DND-41 (cell line): ENCODE measurements at regions not wholly inside any gene's neighbourhood (a gene's known extent, or its start where the extent isn't known, plus 50 kb on each side); places are given as distances from the start of the nearest gene placed in this dataset.

Experiments used
- ATAC-seq: fragments of 200-7000 bp; cut with Tn5 transposase; 3 replicates; pipeline ENCODE4 v1.9.1; 2021; ENCODE audit warnings: low read depth; ENCODE audit not compliant: insufficient read depth
- DNase-seq: peaks from one replicate; pipeline ENCODE4 v3.0.0-alpha.2; 2020
- H2AFZ ChIP-seq: 2 replicates; pipeline ENCODE4 v1.6.0; 2012; ENCODE audit warnings: low read depth, low read length
- H3K27ac ChIP-seq: 2 replicates; pipeline ENCODE4 v1.5.1; 2012; ENCODE audit warnings: low read length, inconsistent platforms
- H3K27me3 ChIP-seq: fragments of 200-600 bp; sonication (generic); 2 replicates; pipeline ENCODE4 v1.6.0; 2012; ENCODE audit warnings: low read length, mild to moderate bottlenecking, inconsistent platforms; ENCODE audit not compliant: insufficient read depth, poor library complexity
- H3K36me3 ChIP-seq: 2 replicates; pipeline ENCODE4 v1.5.1; 2012; ENCODE audit warnings: low read length, inconsistent platforms; ENCODE audit not compliant: insufficient read depth
- H3K4me1 ChIP-seq: 2 replicates; pipeline ENCODE4 v1.5.1; 2012; ENCODE audit warnings: mild to moderate bottlenecking, low read length; ENCODE audit not compliant: insufficient read depth
- H3K4me2 ChIP-seq: 2 replicates; pipeline ENCODE4 v1.6.0; 2012; ENCODE audit warnings: mild to moderate bottlenecking, moderate library complexity, low read length, inconsistent platforms; ENCODE audit not compliant: insufficient read depth
- H3K4me3 ChIP-seq, 2 experiments: fragments of 200-600 bp in 1 of 2; shearing (Covaris generic) in 1 of 2; 2 replicates each; pipeline ENCODE4 v1.5.1; 2012 to 2016; ENCODE audit warnings: inconsistent platforms in 2 of 2, low read length in 2 of 2, mild to moderate bottlenecking in 2 of 2, low read depth in 1 of 2, moderate library complexity in 1 of 2
- H3K79me2 ChIP-seq: 2 replicates; pipeline ENCODE4 v1.6.0; 2012; ENCODE audit warnings: low read length, inconsistent platforms; ENCODE audit not compliant: insufficient read depth
- H3K9ac ChIP-seq: 2 replicates; pipeline ENCODE4 v1.6.0; 2012; ENCODE audit warnings: low read depth, mild to moderate bottlenecking, inconsistent platforms, low read length, moderate library complexity
- H3K9me3 ChIP-seq: 2 replicates; pipeline ENCODE4 v1.5.1; 2012; ENCODE audit warnings: low read length, moderate library complexity, mild to moderate bottlenecking, inconsistent platforms; ENCODE audit not compliant: insufficient read depth, severe bottlenecking
- H4K20me1 ChIP-seq: 2 replicates; pipeline ENCODE4 v1.6.0; 2012; ENCODE audit warnings: low read length; ENCODE audit not compliant: insufficient read depth
- CTCF ChIP-seq: IDR thresholded peaks from 2 replicates; pipeline ENCODE4 v1.5.1; 2012; ENCODE audit warnings: borderline replicate concordance, low read length, moderate library complexity, mild to moderate bottlenecking; ENCODE audit not compliant: poor library complexity, severe bottlenecking; ENCODE audit errors: extremely low read depth
- EZH2 ChIP-seq: IDR thresholded peaks from 3 replicates; pipeline ENCODE4 v1.6.1; 2012; ENCODE audit warnings: borderline replicate concordance, low read depth, mild to moderate bottlenecking, moderate library complexity, low read length, inconsistent platforms; ENCODE audit not compliant: severe bottlenecking

- no peak for TF ChIP-seq EZH2
- no peak for TF ChIP-seq CTCF
- H3K79me2 ChIP-seq: no peaks in the 10 kb centered on the region
Measured at GRCh38 chr13:81473366-81473899, 1132.5 kb upstream of the SPRY2 start.

GRCh38 chr13:81458170-81458569, 1117.2 kb upstream of the SPRY2 start:
- TF ChIP-seq CTCF: no peak
- TF ChIP-seq EZH2: no peak
- ATAC-seq (no peak), DNase-seq (no peak)
- Histone ChIP-seq H3K4me2 (no peak overlapping the region), H3K79me2 (no peaks in the 10 kb centered on the region), H3K27ac (no peak overlapping the region), H3K4me3 (no peak overlapping the region), H3K9me3 (no peaks in the 10 kb centered on the region), H3K36me3 (no peaks in the 10 kb centered on the region), H2AFZ (no peak overlapping the region), H3K9ac (no peak overlapping the region), H4K20me1 (no peaks in the 10 kb centered on the region), H3K4me1 (no peaks in the 10 kb centered on the region), H3K27me3 (no peaks in the 10 kb centered on the region)

More at GRCh38 chr13:81473366-81473899, 1132.5 kb upstream of the SPRY2 start:
- Histone ChIP-seq H3K36me3 (no peaks in the 10 kb centered on the region), H4K20me1 (no peaks in the 10 kb centered on the region), H3K4me1 (no peaks in the 10 kb centered on the region), H3K9me3 (no peaks in the 10 kb centered on the region), H3K9ac (no peak overlapping the region), H3K27ac (no peak overlapping the region), H3K4me2 (no peak overlapping the region), H3K4me3 (no peak overlapping the region), H3K27me3 (no peaks in the 10 kb centered on the region), H2AFZ (no peak overlapping the region)
- DNase-seq (no peak), ATAC-seq (no peak)

GRCh38 chr13:81446441-81446840, 1105.5 kb upstream of the SPRY2 start:
- no peak for TF ChIP-seq CTCF
- no peak for TF ChIP-seq EZH2
- Histone ChIP-seq H2AFZ (no peak overlapping the region), H3K79me2 (no peaks in the 10 kb centered on the region), H3K36me3 (no peaks in the 10 kb centered on the region), H3K27me3 (no peaks in the 10 kb centered on the region), H4K20me1 (no peaks in the 10 kb centered on the region), H3K4me2 (no peak overlapping the region), H3K9me3 (no peaks in the 10 kb centered on the region), H3K9ac (no peak overlapping the region), H3K27ac (no peak overlapping the region), H3K4me1 (no peaks in the 10 kb centered on the region), H3K4me3 (no peak overlapping the region)
- no peak for DNase-seq
- no peak for ATAC-seq

GRCh38 chr13:81442904-81443303, 1102.0 kb upstream of the SPRY2 start:
- H3K4me3 ChIP-seq: no peak overlapping the region
- DNase-seq: no peak
- H3K36me3 ChIP-seq: no peaks in the 10 kb centered on the region
- no peaks in the 10 kb centered on the region for H3K79me2 ChIP-seq
- H3K4me2 ChIP-seq: no peak overlapping the region
- no peaks in the 10 kb centered on the region for H3K9me3 ChIP-seq
- H2AFZ ChIP-seq: no peak overlapping the region
- no peak overlapping the region for H3K9ac ChIP-seq
- H4K20me1 ChIP-seq: no peaks in the 10 kb centered on the region
- no peaks in the 10 kb centered on the region for H3K4me1 ChIP-seq
- H3K27me3 ChIP-seq: no peaks in the 10 kb centered on the region
- TF ChIP-seq EZH2 (no peak), CTCF (no peak)
- H3K27ac ChIP-seq: no peak overlapping the region
- ATAC-seq: no peak
